ENCODE measurements at regions not wholly inside any gene's neighbourhood (a gene's known extent, or its start where the extent isn't known, plus 50 kb on each side); places are given as distances from the start of the nearest gene placed in this dataset.

GRCh38 chr15:70443486-70444273 is 319.7 kb downstream of the UACA start:
- DNase-seq (ENCODE audit: low spot score): no peak

GRCh38 chr15:70442616-70443321 is 320.6 kb downstream of the UACA start:
- DNase-seq (ENCODE audit: low spot score): no peak

- no peak for DNase-seq (ENCODE audit: low spot score)
These were observed 321.1 kb downstream of the UACA start for GRCh38 chr15:70442211-70442610.

- no peak for DNase-seq (ENCODE audit: low spot score)
These were observed 322.8 kb downstream of the UACA start for GRCh38 chr15:70440416-70441138.

GRCh38 chr15:70439880-70440279 is 323.5 kb downstream of the UACA start:
- no peak for DNase-seq (ENCODE audit: low spot score)

- DNase-seq (ENCODE audit: low spot score): no peak
These were observed 324.0 kb downstream of the UACA start for GRCh38 chr15:70439304-70439877.

GRCh38 chr15:70438776-70439175 is 324.6 kb downstream of the UACA start:
- no peak for DNase-seq (ENCODE audit: low spot score)

GRCh38 chr15:70437882-70438451 is 325.4 kb downstream of the UACA start:
- DNase-seq (ENCODE audit: low spot score): no peak

- DNase-seq (ENCODE audit: low spot score): no peak
These were observed 326.3 kb downstream of the UACA start for GRCh38 chr15:70437089-70437488.

- no peak for DNase-seq (ENCODE audit: low spot score)
These were observed 326.9 kb downstream of the UACA start for GRCh38 chr15:70436428-70436827.

GRCh38 chr15:70435872-70436271 is 327.5 kb downstream of the UACA start:
- DNase-seq (ENCODE audit: low spot score): no peak

GRCh38 chr15:70435369-70435768 is 328.0 kb downstream of the UACA start:
- DNase-seq (ENCODE audit: low spot score): no peak

- no peak for DNase-seq (ENCODE audit: low spot score)
These were observed 329.6 kb downstream of the UACA start for GRCh38 chr15:70433586-70434324.

- no peak for DNase-seq (ENCODE audit: low spot score)
These were observed 330.3 kb downstream of the UACA start for GRCh38 chr15:70432924-70433495.

- DNase-seq (ENCODE audit: low spot score): no peak
These were observed 331.5 kb downstream of the UACA start for GRCh38 chr15:70431854-70432253.

GRCh38 chr15:70430069-70430468 is 332.4 kb upstream of the TLE3 start:
- no peak for DNase-seq (ENCODE audit: low spot score)

GRCh38 chr15:70429056-70429722 is 331.5 kb upstream of the TLE3 start:
- no peak for DNase-seq (ENCODE audit: low spot score)

- no peak for DNase-seq (ENCODE audit: low spot score)
These were observed 330.6 kb upstream of the TLE3 start for GRCh38 chr15:70428211-70428822.

- DNase-seq (ENCODE audit: low spot score): no peak
These were observed 329.7 kb upstream of the TLE3 start for GRCh38 chr15:70427167-70428120.

Measured in CD4-positive, alpha-beta T cell treated with Interleukin-15 for 4 hours (primary cell).